Thyroid gland (tissue), 4 donors: ENCODE measurements at regions not wholly inside any gene's neighbourhood (a gene's known extent, or its start where the extent isn't known, plus 50 kb on each side); places are given as distances from the start of the nearest gene placed in this dataset.
"Not testable (repeated sequence)": the region's sequence is repeated elsewhere in the genome, so short reads cannot be mapped to it uniquely, and the experiment has no call there.

ENCODE experiments used
- POLR2A ChIP-seq, 2 donors: fragments of 450-650 bp; IDR thresholded peaks; one replicate each; pipeline ENCODE4 v1.6.1; 2017; ENCODE audit warnings: antibody characterized with exemption in 2 of 2, mild to moderate bottlenecking in 2 of 2, moderate library complexity in 1 of 2
- TF ChIP-seq, protein P1 (sequence below), 6 experiments: fragments of 200-600 bp in 3 of 6; fragments of 450-650 bp in 3 of 6; sonication (generic) in 3 of 6; IDR thresholded peaks; one replicate each; pipeline ENCODE4 v1.5.1; 2016 to 2019; ENCODE audit warnings: antibody characterized with exemption in 6 of 6, mild to moderate bottlenecking in 2 of 6, inconsistent platforms in 1 of 6, moderate library complexity in 1 of 6

DNA sequence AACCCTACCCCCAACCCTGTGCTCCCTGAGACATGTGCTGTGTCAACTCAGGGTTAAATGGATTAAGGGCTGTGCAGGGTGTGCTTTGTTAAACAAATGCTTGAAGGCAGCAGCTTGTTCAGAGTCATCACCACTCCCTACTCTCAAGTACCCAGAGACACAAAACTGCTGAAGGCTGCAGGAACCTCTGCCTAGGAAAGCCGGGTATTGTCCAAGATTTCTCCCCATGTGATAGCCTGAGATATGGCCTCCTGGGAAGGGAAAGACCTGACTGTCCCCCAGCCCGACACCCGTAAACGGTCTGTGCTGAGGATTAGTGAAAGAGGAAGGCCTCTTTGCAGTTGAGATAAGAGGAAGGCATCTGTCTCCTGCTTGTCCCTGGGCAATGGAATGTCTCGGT lies 83.6 kb upstream of the ALDH3B2 start:
- TF ChIP-seq, protein P1, sequence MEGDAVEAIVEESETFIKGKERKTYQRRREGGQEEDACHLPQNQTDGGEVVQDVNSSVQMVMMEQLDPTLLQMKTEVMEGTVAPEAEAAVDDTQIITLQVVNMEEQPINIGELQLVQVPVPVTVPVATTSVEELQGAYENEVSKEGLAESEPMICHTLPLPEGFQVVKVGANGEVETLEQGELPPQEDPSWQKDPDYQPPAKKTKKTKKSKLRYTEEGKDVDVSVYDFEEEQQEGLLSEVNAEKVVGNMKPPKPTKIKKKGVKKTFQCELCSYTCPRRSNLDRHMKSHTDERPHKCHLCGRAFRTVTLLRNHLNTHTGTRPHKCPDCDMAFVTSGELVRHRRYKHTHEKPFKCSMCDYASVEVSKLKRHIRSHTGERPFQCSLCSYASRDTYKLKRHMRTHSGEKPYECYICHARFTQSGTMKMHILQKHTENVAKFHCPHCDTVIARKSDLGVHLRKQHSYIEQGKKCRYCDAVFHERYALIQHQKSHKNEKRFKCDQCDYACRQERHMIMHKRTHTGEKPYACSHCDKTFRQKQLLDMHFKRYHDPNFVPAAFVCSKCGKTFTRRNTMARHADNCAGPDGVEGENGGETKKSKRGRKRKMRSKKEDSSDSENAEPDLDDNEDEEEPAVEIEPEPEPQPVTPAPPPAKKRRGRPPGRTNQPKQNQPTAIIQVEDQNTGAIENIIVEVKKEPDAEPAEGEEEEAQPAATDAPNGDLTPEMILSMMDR (IDR thresholded peaks at IDR 0.05): not testable (repeated sequence)
- TF ChIP-seq POLR2A (IDR thresholded peaks at IDR 0.05): not testable (repeated sequence)
